SK-N-SH (cell line): ENCODE measurements at regions not wholly inside any gene's neighbourhood (a gene's known extent, or its start where the extent isn't known, plus 50 kb on each side); places are given as distances from the start of the nearest gene placed in this dataset.

Experiments used
- CTCF ChIA-PET: fragments of 300-600, 350-600 bp; formaldehyde crosslinking; extraction: SDS; loops from one replicate; lab custom pipeline; 2021; lab: Yijun Ruan, JAX
- POLR2A ChIA-PET: fragments of 350-600 bp; sonication (Branson Sonifier 250); formaldehyde crosslinking; extraction: SDS; loops from one replicate; lab custom pipeline; 2020; ENCODE audit warnings: antibody characterized with exemption, inconsistent platforms; lab: Yijun Ruan, JAX
- DNase-seq: peaks from one replicate; pipeline ENCODE4 v3.0.0; 2012
- H2AFZ ChIP-seq: fragments of 200-600 bp; sonication (generic); 2 replicates; pipeline ENCODE4 v1.8.1; 2016; ENCODE audit warnings: antibody characterized with exemption, mild to moderate bottlenecking, low read depth
- H3F3A ChIP-seq: fragments of 200-600 bp; sonication (generic); replicated peaks from 2 replicates; pipeline ENCODE3; 2016; ENCODE audit warnings: antibody characterized with exemption, mild to moderate bottlenecking; ENCODE audit not compliant: insufficient read depth
- H3K27ac ChIP-seq, 2 experiments: fragments of 200-500 bp in 1 of 2; fragments of 200-600 bp in 1 of 2; sonication (Bioruptor generic) in 1 of 2; sonication (generic), shearing (Covaris generic) in 1 of 2; 2 replicates each; pipeline versions ENCODE4 v1.5.1 to v1.6.1; 2014 to 2016; ENCODE audit warnings: low read depth in 2 of 2, inconsistent platforms in 1 of 2, low read length in 1 of 2, mild to moderate bottlenecking in 1 of 2, mixed read lengths in 1 of 2
- H3K27me3 ChIP-seq: fragments of 200-600 bp; sonication (generic), shearing (Covaris generic); 2 replicates; pipeline ENCODE4 v1.6.1; 2016; ENCODE audit warnings: mixed run types; ENCODE audit not compliant: insufficient read depth
- H3K36me3 ChIP-seq, 2 experiments: fragments of 200-500 bp in 1 of 2; fragments of 200-600 bp in 1 of 2; sonication (Bioruptor generic) in 1 of 2; sonication (generic) in 1 of 2; replicated peaks in 1 of 2; 2 replicates each; pipeline versions ENCODE3 to v1.5.1; 2014 to 2016; ENCODE audit warnings: low read length in 1 of 2, mild to moderate bottlenecking in 1 of 2; ENCODE audit not compliant: insufficient read depth in 2 of 2, control insufficient read depth in 1 of 2
- H3K4me1 ChIP-seq, 2 experiments: fragments of 200-500 bp in 1 of 2; fragments of 200-600 bp in 1 of 2; sonication (Bioruptor generic) in 1 of 2; sonication (generic), shearing (Covaris generic) in 1 of 2; 2 replicates each; pipeline versions ENCODE4 v1.5.1 to v1.6.1; 2014 to 2016; ENCODE audit warnings: low read depth in 1 of 2, low read length in 1 of 2, mixed run types in 1 of 2; ENCODE audit not compliant: insufficient read depth in 2 of 2, control insufficient read depth in 1 of 2
- H3K4me2 ChIP-seq: fragments of 200-600 bp; sonication (generic), shearing (Covaris generic); 2 replicates; pipeline ENCODE4 v1.6.1; 2017; ENCODE audit warnings: mixed run types
- H3K4me3 ChIP-seq, 2 experiments: fragments of 200-500 bp in 1 of 2; fragments of 200-600 bp in 1 of 2; sonication (Bioruptor generic) in 1 of 2; sonication (generic), shearing (Covaris generic) in 1 of 2; 2 replicates each; pipeline versions ENCODE4 v1.5.1 to v1.8.1; 2014 to 2016; ENCODE audit warnings: low read depth in 2 of 2, inconsistent platforms in 1 of 2, low read length in 1 of 2, mild to moderate bottlenecking in 1 of 2, mixed read lengths in 1 of 2, moderate library complexity in 1 of 2
- H3K79me2 ChIP-seq: fragments of 200-600 bp; sonication (generic); 2 replicates; pipeline ENCODE4 v1.8.1; 2017; ENCODE audit warnings: mild to moderate bottlenecking; ENCODE audit not compliant: insufficient read depth
- H3K9ac ChIP-seq: fragments of 200-600 bp; sonication (generic); 2 replicates; pipeline ENCODE4 v1.6.1; 2017; ENCODE audit warnings: mixed run types
- H3K9me2 ChIP-seq: fragments of 200-600 bp; sonication (generic); 2 replicates; pipeline ENCODE4 v1.6.1; 2017; ENCODE audit warnings: mixed run types
- H3K9me3 ChIP-seq: fragments of 200-600 bp; sonication (generic); 2 replicates; pipeline ENCODE4 v1.6.1; 2017; ENCODE audit warnings: mixed run types, mild to moderate bottlenecking, moderate library complexity
- H4K20me1 ChIP-seq: fragments of 200-600 bp; sonication (generic); 2 replicates; pipeline ENCODE4 v1.6.1; 2017; ENCODE audit warnings: mild to moderate bottlenecking, mixed run types; ENCODE audit not compliant: insufficient read depth
- CHD2 ChIP-seq: fragments of 150-350 bp; IDR thresholded peaks from 2 replicates; pipeline ENCODE4 v1.6.1; 2018; ENCODE audit warnings: low read length; ENCODE audit not compliant: partially characterized antibody
- CTCF ChIP-seq: fragments of 200-600 bp; sonication (generic); IDR thresholded peaks from 2 replicates; pipeline ENCODE4 v1.6.1; 2017; ENCODE audit warnings: antibody characterized with exemption, mild to moderate bottlenecking, moderate library complexity
- EP300 ChIP-seq, 2 experiments: IDR thresholded peaks; 2 replicates each; pipeline versions ENCODE4 v1.4.0 to v1.6.1; 2012; ENCODE audit warnings: borderline replicate concordance in 1 of 2, low read depth in 1 of 2, low read length in 1 of 2
- FOSL2 ChIP-seq: IDR thresholded peaks from 2 replicates; pipeline ENCODE4 v1.4.0; 2012; ENCODE audit warnings: low read depth, mild to moderate bottlenecking, moderate library complexity, borderline replicate concordance
- FOXJ3 ChIP-seq: sonication (generic); formaldehyde crosslinking; IDR thresholded peaks from 2 replicates; pipeline ENCODE4 v1.5.1; 2020; ENCODE audit warnings: mild to moderate bottlenecking, missing genetic modification reagents
- GATA2 ChIP-seq: sonication (generic); formaldehyde crosslinking; IDR thresholded peaks from 2 replicates; pipeline ENCODE4 v1.5.0; 2020; ENCODE audit warnings: mild to moderate bottlenecking, missing genetic modification reagents
- JUND ChIP-seq: IDR thresholded peaks from 2 replicates; pipeline ENCODE4 v1.4.0; 2012
- MEF2A ChIP-seq: IDR thresholded peaks from 2 replicates; pipeline ENCODE4 v1.4.0; 2012; ENCODE audit warnings: low read depth, borderline replicate concordance
- MXI1 ChIP-seq: IDR thresholded peaks from 2 replicates; pipeline ENCODE4 v1.6.1; 2012; ENCODE audit warnings: mild to moderate bottlenecking, low read depth, low read length, improper control_type of control experiment
- NRF1 ChIP-seq: IDR thresholded peaks from 2 replicates; pipeline ENCODE4 v1.6.1; 2012; ENCODE audit warnings: low read depth, mild to moderate bottlenecking, low read length
- RAD21 ChIP-seq: IDR thresholded peaks from 2 replicates; pipeline ENCODE4 v1.6.1; 2012; ENCODE audit warnings: mild to moderate bottlenecking, low read length
- RCOR1 ChIP-seq: fragments of 150-350 bp; IDR thresholded peaks from 2 replicates; pipeline ENCODE4 v1.6.1; 2017; ENCODE audit warnings: antibody characterized with exemption, low read length
- REST ChIP-seq: IDR thresholded peaks from 2 replicates; pipeline ENCODE4 v1.6.1; 2012; ENCODE audit warnings: mild to moderate bottlenecking, low read depth, low read length, moderate library complexity
- RFX5 ChIP-seq: IDR thresholded peaks from 2 replicates; pipeline ENCODE4 v1.6.1; 2012; ENCODE audit warnings: mild to moderate bottlenecking, improper control_type of control experiment, low read length
- RXRA ChIP-seq: IDR thresholded peaks from 2 replicates; pipeline ENCODE4 v1.4.0; 2012; ENCODE audit warnings: low read depth, mild to moderate bottlenecking, borderline replicate concordance
- SIN3A ChIP-seq: IDR thresholded peaks from 2 replicates; pipeline ENCODE4 v1.6.1; 2012; ENCODE audit warnings: low read depth, mild to moderate bottlenecking, low read length, moderate library complexity, borderline replicate concordance
- TCF12 ChIP-seq: IDR thresholded peaks from 2 replicates; pipeline ENCODE4 v1.4.0; 2012
- TEAD4 ChIP-seq: IDR thresholded peaks from 2 replicates; pipeline ENCODE4 v1.4.0; 2012; ENCODE audit warnings: mild to moderate bottlenecking, borderline replicate concordance; ENCODE audit not compliant: insufficient read depth
- USF1 ChIP-seq: IDR thresholded peaks from 2 replicates; pipeline ENCODE4 v1.4.0; 2012; ENCODE audit warnings: low read depth, borderline replicate concordance
- USF2 ChIP-seq: fragments of 150-350 bp; IDR thresholded peaks from 2 replicates; pipeline ENCODE4 v1.6.1; 2017; ENCODE audit warnings: antibody characterized with exemption, low read length, low read depth, borderline replicate concordance
- YY1 ChIP-seq: IDR thresholded peaks from 2 replicates; pipeline ENCODE4 v1.4.0; 2012; ENCODE audit warnings: low read depth, mild to moderate bottlenecking
- WGBS: methylation state at CpG from one replicate; pipeline ENCODE4 v1.1.6; 2017; ENCODE audit warnings: low lambda C conversion rate; 5-methylcytosine and 5-hydroxymethylcytosine counted together

- H3K27me3 ChIP-seq: 0 out of 2 replicates have a peak, but pooled peaks cover 4% of the 10 kb centered on the region
- no peak overlapping the region for H3K27ac ChIP-seq
- CTCF ChIA-PET: interaction anchor here (0.8 kb wide), 1 partner anchor 10 kb away, joined by 3 read pairs; no protein-coding TSS in a partner anchor
- H3K9me3 ChIP-seq: no peaks in the 10 kb centered on the region
- DNase-seq: no peak
- POLR2A ChIA-PET: no interaction called here
- H3K9me2 ChIP-seq: no peaks in the 10 kb centered on the region
- TF ChIP-seq RFX5: no peak
- TF ChIP-seq RCOR1: no peak
- no peak for TF ChIP-seq TCF12
- TF ChIP-seq USF2: no peak
- no peak for TF ChIP-seq FOSL2
- TF ChIP-seq FOXJ3: no peak
- TF ChIP-seq RXRA: no peak
- no peak for TF ChIP-seq CHD2
- no peak for TF ChIP-seq USF1
- no peak for TF ChIP-seq RAD21
- H3K36me3 ChIP-seq: no peaks in the 10 kb centered on the region
- no peaks in the 10 kb centered on the region for H3K79me2 ChIP-seq
- H3K4me3 ChIP-seq: no peak overlapping the region
- 41% methylated on average over 5 of the region's 6 CpGs for WGBS
- H2AFZ ChIP-seq: no peak overlapping the region
- no peaks in the 10 kb centered on the region for H3F3A ChIP-seq
- H3K4me2 ChIP-seq: no peak overlapping the region
- no peaks in the 10 kb centered on the region; a peak in 1 of 4 replicates for H3K4me1 ChIP-seq
- no peaks in the 10 kb centered on the region for H4K20me1 ChIP-seq
- no peak overlapping the region for H3K9ac ChIP-seq
Observed at GRCh38 chr17:36842231-36842819, 95.0 kb upstream of the LHX1 start.

- no peaks in the 10 kb centered on the region; a peak in 1 of 4 replicates for H3K4me1 ChIP-seq
- H2AFZ ChIP-seq: no peak overlapping the region
- WGBS: 82% methylated on average over 11 of the region's 12 CpGs
- POLR2A ChIA-PET: no interaction called here
- 0 out of 2 replicates have a peak, but pooled peaks cover 4% of the 10 kb centered on the region for H3K27me3 ChIP-seq
- H3K4me2 ChIP-seq: no peak overlapping the region
- H3K36me3 ChIP-seq: no peaks in the 10 kb centered on the region
- no peaks in the 10 kb centered on the region for H4K20me1 ChIP-seq
- no peak for DNase-seq
- H3F3A ChIP-seq: no peaks in the 10 kb centered on the region
- no peaks in the 10 kb centered on the region for H3K9me3 ChIP-seq
- H3K27ac ChIP-seq: no peak overlapping the region
- no peak overlapping the region for H3K9ac ChIP-seq
- no peak overlapping the region for H3K4me3 ChIP-seq
- no peaks in the 10 kb centered on the region for H3K79me2 ChIP-seq
- CTCF ChIA-PET: no interaction called here
- H3K9me2 ChIP-seq: no peaks in the 10 kb centered on the region
- TF ChIP-seq SIN3A (no peak), TCF12 (no peak), CTCF (no peak), REST (no peak), MEF2A (no peak), MXI1 (no peak), GATA2 (CRISPR knock-in tag) (no peak), EP300 (IDR thresholded peaks at IDR 0.05; ENCODE audit: borderline replicate concordance in 1 of 2, low read depth in 1 of 2, low read length in 1 of 2) (no peak), JUND (no peak), NRF1 (no peak), TEAD4 (no peak), YY1 (no peak), FOXJ3 (no peak)
Observed at GRCh38 chr17:36842963-36843558, 94.2 kb upstream of the LHX1 start.
